Fibroblast of lung (primary cell): ENCODE measurements at regions not wholly inside any gene's neighbourhood (a gene's known extent, or its start where the extent isn't known, plus 50 kb on each side); places are given as distances from the start of the nearest gene placed in this dataset.

Experiments
- DNase-seq, 2 donors: peaks; one replicate each; pipeline versions ENCODE4 v3.0.0 to v3.0.0-alpha.2; 2010; ENCODE audit warnings: low read depth in 2 of 2
- H2AFZ ChIP-seq: 2 replicates; pipeline ENCODE4 v1.5.1; 2012; ENCODE audit warnings: low read length, control low read depth, inconsistent platforms
- H3K27ac ChIP-seq: 2 replicates; pipeline ENCODE4 v1.5.1; 2011; ENCODE audit warnings: low read length, control low read depth; ENCODE audit not compliant: insufficient read depth
- H3K27me3 ChIP-seq: 2 replicates; pipeline ENCODE4 v1.5.1; 2011; ENCODE audit warnings: mild to moderate bottlenecking, low read length; ENCODE audit not compliant: control insufficient read depth, insufficient read depth
- H3K36me3 ChIP-seq: 2 replicates; pipeline ENCODE4 v1.5.1; 2011; ENCODE audit warnings: low read length; ENCODE audit not compliant: control insufficient read depth, insufficient read depth
- H3K4me1 ChIP-seq: 2 replicates; pipeline ENCODE4 v1.5.1; 2011; ENCODE audit warnings: low read length; ENCODE audit not compliant: control insufficient read depth, insufficient read depth; ENCODE audit errors: extremely low read depth
- H3K4me2 ChIP-seq: 2 replicates; pipeline ENCODE4 v1.5.1; 2011; ENCODE audit warnings: low read length, control low read depth; ENCODE audit not compliant: insufficient read depth; ENCODE audit errors: extremely low read depth
- H3K4me3 ChIP-seq, 4 experiments: fragments of 200-600 bp in 1 of 4; sonication (generic) in 1 of 4; replicated peaks in 1 of 4; 2 replicates each; pipeline ENCODE4 v1.5.1; 2011 to 2016; ENCODE audit warnings: low read length in 4 of 4, low read depth in 3 of 4, mild to moderate bottlenecking in 3 of 4, control low read depth in 2 of 4, inconsistent platforms in 1 of 4, mixed read lengths in 1 of 4; ENCODE audit not compliant: insufficient read depth in 1 of 4; ENCODE audit errors: control extremely low read depth in 1 of 4
- H3K79me2 ChIP-seq: 2 replicates; pipeline ENCODE4 v1.5.1; 2012; ENCODE audit warnings: mild to moderate bottlenecking, low read length, inconsistent platforms; ENCODE audit not compliant: control insufficient read depth, insufficient read depth
- H3K9ac ChIP-seq: 2 replicates; pipeline ENCODE4 v1.5.1; 2011; ENCODE audit warnings: mild to moderate bottlenecking, low read length, control low read depth; ENCODE audit not compliant: insufficient read depth
- H3K9me3 ChIP-seq: 2 replicates; pipeline ENCODE4 v1.5.1; 2012; ENCODE audit warnings: low read depth, low read length; ENCODE audit not compliant: control insufficient read depth, insufficient read depth
- H4K20me1 ChIP-seq: 2 replicates; pipeline ENCODE4 v1.5.1; 2011; ENCODE audit warnings: low read length; ENCODE audit not compliant: control insufficient read depth, insufficient read depth; ENCODE audit errors: extremely low read depth
- CTCF ChIP-seq, 2 donors: IDR thresholded peaks in 1 of 2; conservative IDR thresholded peaks in 1 of 2; 1 replicate in 1 of 2; 2 replicates in 1 of 2; pipeline ENCODE4 v1.5.1; 2011 to 2012; ENCODE audit warnings: low read length in 2 of 2, control low read depth in 1 of 2, inconsistent platforms in 1 of 2, low read depth in 1 of 2, mild to moderate bottlenecking in 1 of 2
- EZH2 ChIP-seq: IDR thresholded peaks from 2 replicates; pipeline ENCODE4 v1.5.1; 2012; ENCODE audit warnings: low read length, control low read depth, mild to moderate bottlenecking; ENCODE audit errors: missing control alignments

- no peak overlapping the region for H3K4me2 ChIP-seq
- DNase-seq, result no peak
- no peak overlapping the region for H3K9ac ChIP-seq
- no peaks in the 10 kb centered on the region for H3K27me3 ChIP-seq
- H2AFZ ChIP-seq, result no peak overlapping the region
- H3K79me2 ChIP-seq, result no peaks in the 10 kb centered on the region
- no peak overlapping the region for H3K27ac ChIP-seq
- H3K36me3 ChIP-seq, result no peaks in the 10 kb centered on the region
- H3K4me1 ChIP-seq, result no peaks in the 10 kb centered on the region
- H4K20me1 ChIP-seq, result no peaks in the 10 kb centered on the region
- TF ChIP-seq CTCF (conservative IDR thresholded peaks at IDR 0.05 in 1 of 2, IDR thresholded peaks at IDR 0.05 in 1 of 2; ENCODE audit: low read depth in 1 of 2, low read length in 2 of 2), result no peak
- TF ChIP-seq EZH2, result no peak
- no peaks in the 10 kb centered on the region for H3K9me3 ChIP-seq
- H3K4me3 ChIP-seq, result no peak overlapping the region
These were observed 179.0 kb upstream of the CD180 start for GRCh38 chr5:67375606-67376005.

GRCh38 chr5:67374378-67374777 lies 177.8 kb upstream of the CD180 start:
- Histone ChIP-seq H3K9ac (no peak overlapping the region), H3K79me2 (no peaks in the 10 kb centered on the region), H3K4me1 (no peaks in the 10 kb centered on the region), H3K9me3 (no peaks in the 10 kb centered on the region), H2AFZ (no peak overlapping the region), H4K20me1 (no peaks in the 10 kb centered on the region), H3K4me3 (no peak overlapping the region), H3K36me3 (no peaks in the 10 kb centered on the region), H3K27me3 (no peaks in the 10 kb centered on the region), H3K4me2 (no peak overlapping the region), H3K27ac (no peak overlapping the region)
- no peak for TF ChIP-seq EZH2
- TF ChIP-seq CTCF (conservative IDR thresholded peaks at IDR 0.05 in 1 of 2, IDR thresholded peaks at IDR 0.05 in 1 of 2; ENCODE audit: low read depth in 1 of 2, low read length in 2 of 2), result no peak
- DNase-seq, result no peak

DNA sequence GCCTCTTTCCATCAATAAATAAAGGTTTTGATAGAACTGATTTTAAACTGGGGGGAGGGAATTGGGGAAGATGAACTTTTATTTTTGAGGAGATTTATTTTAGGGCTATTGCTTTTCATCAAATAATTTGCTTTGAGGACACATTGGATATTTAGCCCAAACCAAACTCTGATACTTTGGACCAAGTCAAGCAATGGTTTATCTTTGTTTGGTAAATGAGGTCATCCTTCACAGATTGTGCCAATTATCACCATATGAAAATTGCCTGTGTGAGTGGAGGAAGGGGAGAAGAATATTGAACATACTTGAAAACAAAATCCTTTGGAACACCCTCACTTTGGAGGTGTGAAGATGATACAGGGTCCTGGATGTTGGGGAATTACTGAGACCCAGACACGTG lies 176.9 kb upstream of the CD180 start:
- Histone ChIP-seq H2AFZ (no peak overlapping the region), H3K36me3 (no peaks in the 10 kb centered on the region), H3K79me2 (no peaks in the 10 kb centered on the region), H4K20me1 (no peaks in the 10 kb centered on the region), H3K4me3 (no peak overlapping the region), H3K4me1 (no peaks in the 10 kb centered on the region), H3K9ac (no peak overlapping the region), H3K9me3 (no peaks in the 10 kb centered on the region), H3K27ac (no peak overlapping the region), H3K4me2 (no peak overlapping the region), H3K27me3 (no peaks in the 10 kb centered on the region)
- TF ChIP-seq EZH2, result no peak
- no peak for TF ChIP-seq CTCF (conservative IDR thresholded peaks at IDR 0.05 in 1 of 2, IDR thresholded peaks at IDR 0.05 in 1 of 2; ENCODE audit: low read depth in 1 of 2, low read length in 2 of 2)
- DNase-seq, result no peak
